ENCODE measurements at regions not wholly inside any gene's neighbourhood (a gene's known extent, or its start where the extent isn't known, plus 50 kb on each side); places are given as distances from the start of the nearest gene placed in this dataset.
A peak's percentile ranks its signal among the peaks of the same experiment; 100 is the strongest.
"Not testable (repeated sequence)": the region's sequence is repeated elsewhere in the genome, so short reads cannot be mapped to it uniquely, and the experiment has no call there.

- no peak for DNase-seq
These were observed 306.4 kb downstream of the MBD2 start for GRCh38 chr18:53918091-53918490.

GRCh38 chr18:53911200-53911599, 313.3 kb downstream of the MBD2 start:
- DNase-seq = no peak

- DNase-seq = peak in 1 of 2 donors; percentile 35
These were observed 314.8 kb downstream of the MBD2 start for GRCh38 chr18:53909668-53910067.

GRCh38 chr18:53907921-53908320, 316.5 kb downstream of the MBD2 start:
- DNase-seq = no peak

GRCh38 chr18:53906681-53907080, 317.8 kb downstream of the MBD2 start:
- no peak for DNase-seq

GRCh38 chr18:53894675-53895442, 329.6 kb downstream of the MBD2 start:
- no peak for DNase-seq

GRCh38 chr18:53887447-53887846, 337.0 kb downstream of the MBD2 start:
- DNase-seq = no peak

- no peak for DNase-seq
These were observed 338.4 kb downstream of the MBD2 start for GRCh38 chr18:53886058-53886457.

- no peak for DNase-seq
These were observed 340.7 kb downstream of the MBD2 start for GRCh38 chr18:53883771-53884170.

GRCh38 chr18:53874103-53874502, 350.4 kb downstream of the MBD2 start:
- DNase-seq = no peak

- no peak for DNase-seq
These were observed 359.7 kb downstream of the MBD2 start for GRCh38 chr18:53864770-53865169.

- DNase-seq = no peak
These were observed 361.5 kb downstream of the MBD2 start for GRCh38 chr18:53862921-53863320.

- no peak for DNase-seq
These were observed 363.3 kb downstream of the MBD2 start for GRCh38 chr18:53861185-53861584.

- DNase-seq = no peak
These were observed 364.7 kb downstream of the MBD2 start for GRCh38 chr18:53859764-53860163.

GRCh38 chr18:53850902-53851301, 373.6 kb downstream of the MBD2 start:
- no peak for DNase-seq

GRCh38 chr18:53843763-53844162, 380.7 kb downstream of the MBD2 start:
- no peak for DNase-seq

- DNase-seq = no peak
These were observed 381.2 kb downstream of the MBD2 start for GRCh38 chr18:53843113-53843760.

GRCh38 chr18:53838746-53839145, 385.7 kb downstream of the MBD2 start:
- DNase-seq = no peak

- not testable (repeated sequence) for DNase-seq
These were observed 403.3 kb downstream of the MBD2 start for GRCh38 chr18:53821141-53821540.

GRCh38 chr18:53819671-53820070, 404.8 kb downstream of the MBD2 start:
- no peak for DNase-seq

- DNase-seq = no peak
These were observed 405.3 kb downstream of the MBD2 start for GRCh38 chr18:53819174-53819573.

GRCh38 chr18:53817976-53818950, 406.2 kb downstream of the MBD2 start:
- no peak for DNase-seq

GRCh38 chr18:53800171-53800570, 424.3 kb downstream of the MBD2 start:
- no peak for DNase-seq

Data from stimulated activated CD4-positive, alpha-beta T cell treated with anti-CD3 and anti-CD28 coated beads, Interleukin-2, amount 100 ng/mL, for 48 hours (primary cell).